ENCODE measurements at regions not wholly inside any gene's neighbourhood (a gene's known extent, or its start where the extent isn't known, plus 50 kb on each side); places are given as distances from the start of the nearest gene placed in this dataset.

GRCh38 chr6:87941556-87942358 lies 105.9 kb upstream of the SPACA1 start:
- Histone ChIP-seq H3K4me3 (ENCODE audit: low read length) (no peak overlapping the region), H3K9me2 (ENCODE audit: insufficient read depth, low read length) (no peaks in the 10 kb centered on the region), H4K20me1 (ENCODE audit: insufficient read depth) (no peaks in the 10 kb centered on the region), H3K27me3 (ENCODE audit: insufficient read depth, low read depth, low read length) (no peaks in the 10 kb centered on the region), H3F3A (ENCODE audit: insufficient read depth, low read length, poor library complexity, severe bottlenecking) (no peaks in the 10 kb centered on the region), H3K9ac (ENCODE audit: low read length) (no peak overlapping the region), H3K4me2 (ENCODE audit: low read length) (no peak overlapping the region), H2AFZ (ENCODE audit: low read depth, low read length) (no peak overlapping the region), H3K36me3 (ENCODE audit: insufficient read depth, low read length) (no peaks in the 10 kb centered on the region), H3K27ac (ENCODE audit: low read length) (no peak overlapping the region), H3K9me3 (ENCODE audit: low read length) (no peaks in the 10 kb centered on the region), H3K79me2 (replicated peaks; ENCODE audit: insufficient read depth, low read length) (no peaks in the 10 kb centered on the region)
- no peak for TF ChIP-seq RAD21 (conservative IDR thresholded peaks at IDR 0.05)

- no peak for TF ChIP-seq EP300 (conservative IDR thresholded peaks at IDR 0.05; ENCODE audit: poor library complexity, severe bottlenecking)
- TF ChIP-seq REST (IDR thresholded peaks at IDR 0.05; ENCODE audit: borderline replicate concordance) = no peak
- no peak for TF ChIP-seq MXI1 (conservative IDR thresholded peaks at IDR 0.05; ENCODE audit: poor library complexity, severe bottlenecking)
- TF ChIP-seq RAD21 (conservative IDR thresholded peaks at IDR 0.05) = no peak
- no peak for TF ChIP-seq TAF1 (IDR thresholded peaks at IDR 0.05; ENCODE audit: low read depth)
- no peak for TF ChIP-seq CTCF (IDR thresholded peaks at IDR 0.05; ENCODE audit: poor library complexity, severe bottlenecking)
- no peak for TF ChIP-seq EZH2 (IDR thresholded peaks at IDR 0.05; ENCODE audit: borderline replicate concordance, insufficient read depth, low read length, poor library complexity, severe bottlenecking)
- TF ChIP-seq POLR2AphosphoS5 (IDR thresholded peaks at IDR 0.05) = no peak
- TF ChIP-seq SMC3 (conservative IDR thresholded peaks at IDR 0.05; ENCODE audit: poor library complexity) = no peak
- Histone ChIP-seq H3K9me3 (ENCODE audit: low read length) (no peaks in the 10 kb centered on the region), H3F3A (ENCODE audit: insufficient read depth, low read length, poor library complexity, severe bottlenecking) (no peaks in the 10 kb centered on the region), H2AFZ (ENCODE audit: low read depth, low read length) (no peak overlapping the region), H4K20me1 (ENCODE audit: insufficient read depth) (no peaks in the 10 kb centered on the region), H3K79me2 (replicated peaks; ENCODE audit: insufficient read depth, low read length) (no peaks in the 10 kb centered on the region), H3K9ac (ENCODE audit: low read length) (no peak overlapping the region), H3K4me2 (ENCODE audit: low read length) (no peak overlapping the region), H3K9me2 (ENCODE audit: insufficient read depth, low read length) (no peaks in the 10 kb centered on the region), H3K36me3 (ENCODE audit: insufficient read depth, low read length) (no peaks in the 10 kb centered on the region), H3K4me3 (ENCODE audit: low read length) (no peak overlapping the region), H3K27me3 (ENCODE audit: insufficient read depth, low read depth, low read length) (no peaks in the 10 kb centered on the region), H3K27ac (ENCODE audit: low read length) (no peak overlapping the region)
Measured at GRCh38 chr6:87939776-87940175, 107.9 kb upstream of the SPACA1 start.

All from neural cell (in vitro differentiated cells).